ENCODE measurements at regions not wholly inside any gene's neighbourhood (a gene's known extent, or its start where the extent isn't known, plus 50 kb on each side); places are given as distances from the start of the nearest gene placed in this dataset.

GRCh38 chr9:21569721-21570120, 87.6 kb upstream of the IFNE start:
- Histone ChIP-seq H3K4me3 (ENCODE audit: low read length in 3 of 3) (no peak overlapping the region), H3K4me1 (ENCODE audit: control insufficient read depth in 2 of 3, insufficient read depth in 2 of 3, low read depth in 1 of 3, low read length in 3 of 3) (no peaks in the 10 kb centered on the region), H3K36me3 (ENCODE audit: control insufficient read depth in 2 of 3, insufficient read depth in 3 of 3, low read length in 3 of 3) (no peaks in the 10 kb centered on the region), H3K9me3 (ENCODE audit: control insufficient read depth in 2 of 3, insufficient read depth in 1 of 3, low read length in 3 of 3) (no peaks in the 10 kb centered on the region), H3K27ac (ENCODE audit: low read depth in 2 of 2, low read length in 2 of 2) (no peak overlapping the region), H3K27me3 (ENCODE audit: control insufficient read depth, insufficient read depth, low read length) (no peaks in the 10 kb centered on the region), H3K9ac (ENCODE audit: low read length in 3 of 3) (no peak overlapping the region)
- intact Hi-C loops (cut with DNase I): no loop called here
- no peak for TF ChIP-seq CTCF (IDR thresholded peaks at IDR 0.05; ENCODE audit: borderline replicate concordance, extremely low read depth, insufficient read depth)
- no peak for FAIRE-seq
- no peak for DNase-seq

DNA sequence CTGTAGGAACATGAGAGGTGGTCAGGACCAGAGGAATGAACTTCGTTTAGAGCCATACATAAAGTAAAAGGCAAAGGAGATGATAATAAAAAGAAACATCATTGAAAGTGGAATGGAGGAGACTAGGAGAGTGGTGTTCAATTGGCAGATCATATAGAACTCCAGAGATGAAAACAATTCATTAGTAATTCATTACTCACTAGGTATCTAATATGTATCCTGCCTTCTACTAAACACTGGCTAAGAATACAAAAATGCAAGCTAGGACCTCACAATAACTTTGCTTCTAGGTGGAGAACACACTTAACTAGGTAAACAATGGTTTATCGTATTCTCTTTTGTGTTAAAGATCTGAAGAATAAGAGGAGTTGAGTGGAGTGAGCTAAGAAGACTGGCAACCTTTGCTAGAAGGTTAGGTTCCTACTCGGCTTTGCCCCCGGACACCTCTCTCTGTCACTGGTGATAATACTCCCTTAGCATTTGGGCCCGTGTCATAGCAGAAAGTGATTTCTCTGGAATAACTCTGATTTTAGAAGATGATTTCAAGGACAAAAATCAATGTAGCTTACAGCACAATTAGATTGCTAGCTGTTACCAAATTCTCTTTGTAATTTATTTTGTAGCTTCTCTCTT, 88.6 kb upstream of the IFNE start:
- Histone ChIP-seq H3K36me3 (ENCODE audit: control insufficient read depth in 2 of 3, insufficient read depth in 3 of 3, low read length in 3 of 3) (no peaks in the 10 kb centered on the region), H3K27me3 (ENCODE audit: control insufficient read depth, insufficient read depth, low read length) (no peaks in the 10 kb centered on the region), H3K9me3 (ENCODE audit: control insufficient read depth in 2 of 3, insufficient read depth in 1 of 3, low read length in 3 of 3) (no peaks in the 10 kb centered on the region), H3K4me1 (ENCODE audit: control insufficient read depth in 2 of 3, insufficient read depth in 2 of 3, low read depth in 1 of 3, low read length in 3 of 3) (no peaks in the 10 kb centered on the region), H3K4me3 (ENCODE audit: low read length in 3 of 3) (no peak overlapping the region), H3K9ac (ENCODE audit: low read length in 3 of 3) (no peak overlapping the region), H3K27ac (ENCODE audit: low read depth in 2 of 2, low read length in 2 of 2) (no peak overlapping the region)
- no peak for TF ChIP-seq CTCF (IDR thresholded peaks at IDR 0.05; ENCODE audit: borderline replicate concordance, extremely low read depth, insufficient read depth)
- intact Hi-C loops (cut with DNase I): no loop called here
- no peak for DNase-seq
- no peak for FAIRE-seq

DNA sequence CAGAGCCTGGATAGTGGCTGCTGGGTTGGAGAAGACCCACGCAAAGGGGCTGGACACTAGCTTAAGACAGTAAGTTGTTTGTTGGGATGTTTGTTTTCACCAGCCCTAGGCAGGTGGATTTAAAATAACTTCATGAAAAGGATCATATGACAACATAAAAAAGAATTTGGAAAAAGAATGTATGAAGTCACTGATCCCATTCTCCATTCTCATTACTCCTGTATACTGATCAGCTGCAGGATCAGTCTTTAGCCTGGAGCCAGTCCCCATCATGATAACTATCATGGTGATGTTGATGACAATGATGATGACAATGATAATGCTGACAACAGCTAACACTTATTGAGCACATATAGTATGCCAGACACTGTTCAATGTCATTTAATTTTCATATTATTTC, 92.1 kb upstream of the IFNE start:
- intact Hi-C loops (cut with DNase I): no loop called here
- Histone ChIP-seq H3K27ac (ENCODE audit: low read depth in 2 of 2, low read length in 2 of 2) (no peak overlapping the region), H3K9me3 (ENCODE audit: control insufficient read depth in 2 of 3, insufficient read depth in 1 of 3, low read length in 3 of 3) (no peaks in the 10 kb centered on the region), H3K4me3 (ENCODE audit: low read length in 3 of 3) (no peak overlapping the region), H3K4me1 (ENCODE audit: control insufficient read depth in 2 of 3, insufficient read depth in 2 of 3, low read depth in 1 of 3, low read length in 3 of 3) (no peaks in the 10 kb centered on the region), H3K27me3 (ENCODE audit: control insufficient read depth, insufficient read depth, low read length) (no peaks in the 10 kb centered on the region), H3K9ac (ENCODE audit: low read length in 3 of 3) (no peak overlapping the region), H3K36me3 (ENCODE audit: control insufficient read depth in 2 of 3, insufficient read depth in 3 of 3, low read length in 3 of 3) (no peaks in the 10 kb centered on the region)
- TF ChIP-seq CTCF (IDR thresholded peaks at IDR 0.05; ENCODE audit: borderline replicate concordance, extremely low read depth, insufficient read depth): no peak
- FAIRE-seq (no peak), DNase-seq (no peak)

Data from kidney (tissue), 13 donors.